Endothelial cell of umbilical vein (primary cell): ENCODE measurements at regions not wholly inside any gene's neighbourhood (a gene's known extent, or its start where the extent isn't known, plus 50 kb on each side); places are given as distances from the start of the nearest gene placed in this dataset.

ENCODE experiments used
- BruUV-seq: library from RNA; stranded (reverse); fragments of 400-500 nt; replicated peaks from 2 replicates; lab custom pipeline; 2021; lab: Mats Ljungman, UMichigan
- CTCF ChIA-PET: fragments of 300-600, 350-600 bp; sonication (Branson Sonifier 250); formaldehyde crosslinking; loops from one replicate; lab custom pipeline; 2021; ENCODE audit warnings: antibody characterized with exemption, inconsistent platforms; lab: Charles Lee
- POLR2A ChIA-PET: fragments of 300-600, 350-600 bp; sonication (Branson Sonifier 250); formaldehyde crosslinking; loops from one replicate; lab custom pipeline; 2021; ENCODE audit warnings: antibody characterized with exemption, inconsistent platforms; lab: Charles Lee
- DNase-seq: peaks from one replicate; pipeline ENCODE4 v3.0.0-alpha.2; 2011; ENCODE audit warnings: low read depth, low spot score
- FAIRE-seq: peaks from 2 replicates; lab custom pipeline; 2011; peaks lifted over from hg19 to GRCh38; lab: Jason Lieb, UNC
- H2AFZ ChIP-seq: 2 replicates; pipeline ENCODE4 v1.6.0; 2012; ENCODE audit warnings: low read depth, low read length, control low read depth, inconsistent platforms
- H3K27ac ChIP-seq: 2 replicates; pipeline ENCODE4 v1.5.1; 2011; ENCODE audit warnings: low read depth, mild to moderate bottlenecking, control low read depth, low read length, moderate library complexity; ENCODE audit not compliant: insufficient read depth
- H3K27me3 ChIP-seq, 2 experiments: 2 replicates each; pipeline versions ENCODE4 v1.6.0 to v1.6.1; 2011; ENCODE audit warnings: low read length in 2 of 2, mixed read lengths in 1 of 2; ENCODE audit not compliant: control insufficient read depth in 2 of 2, insufficient read depth in 2 of 2
- H3K36me3 ChIP-seq, 2 experiments: 2 replicates in 1 of 2; 3 replicates in 1 of 2; pipeline ENCODE4 v1.5.1; 2011; ENCODE audit warnings: low read length in 2 of 2, mild to moderate bottlenecking in 1 of 2, moderate library complexity in 1 of 2; ENCODE audit not compliant: control insufficient read depth in 2 of 2, insufficient read depth in 2 of 2; ENCODE audit errors: extremely low read depth in 1 of 2
- H3K4me1 ChIP-seq: 3 replicates; pipeline ENCODE4 v1.5.1; 2011; ENCODE audit warnings: mild to moderate bottlenecking, low read length; ENCODE audit not compliant: control insufficient read depth, insufficient read depth; ENCODE audit errors: extremely low read depth
- H3K4me2 ChIP-seq: 2 replicates; pipeline ENCODE4 v1.6.1; 2011; ENCODE audit warnings: low read length, control low read depth, mixed read lengths; ENCODE audit not compliant: insufficient read depth
- H3K4me3 ChIP-seq, 3 experiments: fragments of 200-600 bp in 1 of 3; sonication (generic), shearing (Covaris generic) in 1 of 3; replicated peaks in 1 of 3; 2 replicates each; pipeline ENCODE4 v1.5.1; 2011 to 2016; ENCODE audit warnings: control low read depth in 3 of 3, low read length in 3 of 3, mild to moderate bottlenecking in 2 of 3, inconsistent platforms in 1 of 3, low read depth in 1 of 3, moderate library complexity in 1 of 3; ENCODE audit not compliant: insufficient read depth in 1 of 3
- H3K79me2 ChIP-seq: 2 replicates; pipeline ENCODE4 v1.6.0; 2012; ENCODE audit warnings: low read length, inconsistent platforms; ENCODE audit not compliant: control insufficient read depth, insufficient read depth
- H3K9ac ChIP-seq: replicated peaks from 2 replicates; pipeline ENCODE3; 2011; ENCODE audit warnings: low read length, control low read depth; ENCODE audit not compliant: insufficient read depth; ENCODE audit errors: extremely low read depth
- H3K9me1 ChIP-seq: replicated peaks from 3 replicates; pipeline ENCODE4 v1.6.0; 2011; ENCODE audit warnings: mild to moderate bottlenecking, low read length; ENCODE audit not compliant: control insufficient read depth, insufficient read depth; ENCODE audit errors: extremely low read depth
- H3K9me3 ChIP-seq: replicated peaks from 2 replicates; pipeline ENCODE4 v1.5.1; 2012; ENCODE audit warnings: low read length, inconsistent platforms; ENCODE audit not compliant: control insufficient read depth, insufficient read depth
- H4K20me1 ChIP-seq: replicated peaks from 2 replicates; pipeline ENCODE3; 2011; ENCODE audit warnings: mild to moderate bottlenecking, low read length; ENCODE audit not compliant: control insufficient read depth, insufficient read depth; ENCODE audit errors: extremely low read depth
- EZH2 ChIP-seq: IDR thresholded peaks from 2 replicates; pipeline ENCODE4 v1.6.1; 2012; ENCODE audit warnings: borderline replicate concordance, low read depth, mild to moderate bottlenecking, moderate library complexity, low read length, inconsistent platforms; ENCODE audit not compliant: severe bottlenecking
- FOS ChIP-seq: IDR thresholded peaks from 2 replicates; pipeline ENCODE4 v1.6.1; 2011; ENCODE audit warnings: mild to moderate bottlenecking, low read length, moderate library complexity, borderline replicate concordance; ENCODE audit not compliant: insufficient read depth
- GATA2 ChIP-seq: IDR thresholded peaks from 2 replicates; pipeline ENCODE4 v1.7.0; 2011; ENCODE audit warnings: low read depth, mild to moderate bottlenecking, moderate library complexity, mixed read lengths, low read length; ENCODE audit not compliant: insufficient read length, insufficient read depth
- JUN ChIP-seq: IDR thresholded peaks from 2 replicates; pipeline ENCODE4 v1.6.1; 2011; ENCODE audit warnings: borderline replicate concordance, low read depth; ENCODE audit not compliant: insufficient read length, insufficient read depth
- MAX ChIP-seq: IDR thresholded peaks from 2 replicates; pipeline ENCODE4 v1.6.1; 2011; ENCODE audit not compliant: insufficient read depth, insufficient read length
- MYC ChIP-seq: IDR thresholded peaks from one replicate; pipeline ENCODE4 v1.6.1; 2011; ENCODE audit warnings: mild to moderate bottlenecking, low read depth, low read length
- POLR2A ChIP-seq: IDR thresholded peaks from 2 replicates; pipeline ENCODE4 v1.6.1; 2012; ENCODE audit warnings: low read depth, mild to moderate bottlenecking, control low read depth, low read length
- POLR2AphosphoS5 ChIP-seq: IDR thresholded peaks from 2 replicates; pipeline ENCODE4 v1.6.1; 2012; ENCODE audit warnings: low read depth, mild to moderate bottlenecking, control low read depth, low read length, moderate library complexity; ENCODE audit not compliant: insufficient read depth
- dilution Hi-C: fragments of 300-500 bp; cut with MboI; formaldehyde crosslinking; loops from one replicate; pipeline ENCODE4 v1.15.0; 2019; ENCODE audit warnings: low sequenced_read_pairs; ENCODE audit not compliant: extremely low pct_ligation_motif_present
- intact Hi-C: fragments of 100-400 bp; cut with micrococcal nuclease; formaldehyde crosslinking; loops from one replicate; pipeline ENCODE4 v1.10.0; 2022
- TF ChIP-seq, protein P1 (sequence below), 2 donors: IDR thresholded peaks; 1 replicate in 1 of 2; 2 replicates in 1 of 2; pipeline ENCODE4 v1.5.1; 2011; ENCODE audit warnings: low read length in 2 of 2, mild to moderate bottlenecking in 2 of 2, moderate library complexity in 2 of 2, control low read depth in 1 of 2, inconsistent platforms in 1 of 2, low read depth in 1 of 2; ENCODE audit not compliant: insufficient read depth in 1 of 2; ENCODE audit errors: extremely low read depth in 1 of 2

DNA sequence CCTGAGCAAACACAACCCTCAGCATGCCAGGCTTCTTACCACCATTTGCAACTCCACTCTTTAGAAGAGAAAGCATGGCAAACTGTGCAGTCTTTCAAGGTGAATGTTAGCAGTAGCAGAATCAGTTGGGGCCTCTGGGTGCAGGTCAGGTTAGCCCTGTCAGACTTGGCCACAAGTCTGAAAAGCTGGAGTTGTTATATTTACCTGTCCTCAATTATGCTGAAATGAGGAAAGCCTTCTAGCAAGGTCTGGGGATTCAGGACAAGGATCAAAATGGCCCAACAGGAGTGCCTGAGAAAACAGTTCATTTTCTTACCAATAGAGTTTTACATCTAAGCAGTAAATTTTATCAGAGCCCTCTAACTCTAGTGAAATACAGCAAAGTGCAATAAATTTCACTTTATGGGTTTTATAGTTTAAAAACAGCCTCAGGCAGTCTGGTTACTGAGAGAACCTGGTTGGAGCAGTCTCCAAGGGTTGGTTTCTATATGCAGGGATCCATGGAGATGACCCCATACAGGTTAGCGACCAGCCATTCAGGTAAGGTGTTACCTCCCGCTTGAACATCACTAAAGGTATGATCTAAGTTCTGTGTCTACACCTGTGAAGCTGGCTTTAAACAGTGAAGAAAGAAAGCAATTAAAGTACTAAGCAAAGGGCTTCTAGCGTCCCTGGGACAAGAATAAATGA, 212.5 kb upstream of the MPPED2 start:
- intact Hi-C loops, result no loop called here

GRCh38 chr11:30789270-30789669, 203.1 kb upstream of the MPPED2 start:
- Histone ChIP-seq H3K27ac (no peak overlapping the region), H3K27me3 (no peaks in the 10 kb centered on the region), H3K79me2 (no peaks in the 10 kb centered on the region), H3K4me1 (no peaks in the 10 kb centered on the region), H3K9me3 (no peaks in the 10 kb centered on the region), H2AFZ (no peak overlapping the region), H4K20me1 (no peaks in the 10 kb centered on the region), H3K4me2 (no peak overlapping the region), H3K4me3 (no peak overlapping the region), H3K36me3 (no peaks in the 10 kb centered on the region), H3K9ac (no peak overlapping the region), H3K9me1 (no peaks in the 10 kb centered on the region)
- intact Hi-C loops, result no loop called here
- ChIA-PET CTCF (no interaction called here), POLR2A (no interaction called here)
- BruUV-seq, result no TSS peak
- no peak for FAIRE-seq
- dilution Hi-C loops, result no loop called here
- no peak for DNase-seq
- TF ChIP-seq, protein P1, sequence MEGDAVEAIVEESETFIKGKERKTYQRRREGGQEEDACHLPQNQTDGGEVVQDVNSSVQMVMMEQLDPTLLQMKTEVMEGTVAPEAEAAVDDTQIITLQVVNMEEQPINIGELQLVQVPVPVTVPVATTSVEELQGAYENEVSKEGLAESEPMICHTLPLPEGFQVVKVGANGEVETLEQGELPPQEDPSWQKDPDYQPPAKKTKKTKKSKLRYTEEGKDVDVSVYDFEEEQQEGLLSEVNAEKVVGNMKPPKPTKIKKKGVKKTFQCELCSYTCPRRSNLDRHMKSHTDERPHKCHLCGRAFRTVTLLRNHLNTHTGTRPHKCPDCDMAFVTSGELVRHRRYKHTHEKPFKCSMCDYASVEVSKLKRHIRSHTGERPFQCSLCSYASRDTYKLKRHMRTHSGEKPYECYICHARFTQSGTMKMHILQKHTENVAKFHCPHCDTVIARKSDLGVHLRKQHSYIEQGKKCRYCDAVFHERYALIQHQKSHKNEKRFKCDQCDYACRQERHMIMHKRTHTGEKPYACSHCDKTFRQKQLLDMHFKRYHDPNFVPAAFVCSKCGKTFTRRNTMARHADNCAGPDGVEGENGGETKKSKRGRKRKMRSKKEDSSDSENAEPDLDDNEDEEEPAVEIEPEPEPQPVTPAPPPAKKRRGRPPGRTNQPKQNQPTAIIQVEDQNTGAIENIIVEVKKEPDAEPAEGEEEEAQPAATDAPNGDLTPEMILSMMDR (IDR thresholded peaks at IDR 0.05; ENCODE audit: extremely low read depth in 1 of 2, insufficient read depth in 1 of 2, low read depth in 1 of 2, low read length in 2 of 2), result no peak
- TF ChIP-seq MAX (no peak), EZH2 (no peak), MYC (no peak), FOS (no peak), POLR2AphosphoS5 (no peak), GATA2 (no peak), POLR2A (no peak)

More for the DNA sequence above, 212.5 kb upstream of the MPPED2 start:
- H3K9me1 ChIP-seq, result no peaks in the 10 kb centered on the region
- ChIA-PET POLR2A (no interaction called here), CTCF (no interaction called here)
- no peak for TF ChIP-seq JUN
- H2AFZ ChIP-seq, result no peak overlapping the region
- H3K4me3 ChIP-seq, result no peak overlapping the region
- H3K79me2 ChIP-seq, result no peaks in the 10 kb centered on the region
- H3K27me3 ChIP-seq, result no peaks in the 10 kb centered on the region
- BruUV-seq, result no TSS peak
- H3K4me1 ChIP-seq, result no peaks in the 10 kb centered on the region
- DNase-seq (no peak), FAIRE-seq (no peak)
- no peak overlapping the region for H3K4me2 ChIP-seq
- H3K9me3 ChIP-seq, result no peaks in the 10 kb centered on the region
- no peak overlapping the region for H3K9ac ChIP-seq
- H3K27ac ChIP-seq, result no peak overlapping the region
- H4K20me1 ChIP-seq, result no peaks in the 10 kb centered on the region
- no peaks in the 10 kb centered on the region for H3K36me3 ChIP-seq
- dilution Hi-C loops, result no loop called here
